ENCODE measurements at regions not wholly inside any gene's neighbourhood (a gene's known extent, or its start where the extent isn't known, plus 50 kb on each side); places are given as distances from the start of the nearest gene placed in this dataset.

DNA sequence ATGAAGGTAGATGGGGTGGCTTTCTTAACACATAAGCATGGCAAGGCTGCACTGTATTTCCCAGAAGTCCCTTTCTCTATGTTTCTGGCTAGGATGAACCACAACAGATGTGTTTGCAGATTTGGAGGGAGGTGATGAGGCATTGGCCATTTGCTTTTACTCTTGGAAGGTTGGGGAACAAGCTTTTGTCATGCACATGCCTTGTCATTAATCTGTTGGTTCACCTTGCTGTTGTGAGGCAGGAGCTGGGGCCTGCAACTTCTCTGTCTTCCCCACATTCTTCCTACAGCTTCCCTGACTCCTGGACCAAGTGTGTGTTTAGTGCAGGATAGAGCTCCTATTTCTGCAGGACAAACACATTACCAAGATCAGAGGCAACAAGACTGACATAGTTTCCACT lies 326.2 kb upstream of the SPTLC3 start:
- Histone ChIP-seq H3K9me3 (no peaks in the 10 kb centered on the region), H3K27ac (no peak overlapping the region), H3K4me1 (no peaks in the 10 kb centered on the region), H3K36me3 (no peaks in the 10 kb centered on the region), H3K27me3 (no peaks in the 10 kb centered on the region), H3K4me3 (no peak overlapping the region)
- DNase-seq = no peak
- TF ChIP-seq, protein P1, sequence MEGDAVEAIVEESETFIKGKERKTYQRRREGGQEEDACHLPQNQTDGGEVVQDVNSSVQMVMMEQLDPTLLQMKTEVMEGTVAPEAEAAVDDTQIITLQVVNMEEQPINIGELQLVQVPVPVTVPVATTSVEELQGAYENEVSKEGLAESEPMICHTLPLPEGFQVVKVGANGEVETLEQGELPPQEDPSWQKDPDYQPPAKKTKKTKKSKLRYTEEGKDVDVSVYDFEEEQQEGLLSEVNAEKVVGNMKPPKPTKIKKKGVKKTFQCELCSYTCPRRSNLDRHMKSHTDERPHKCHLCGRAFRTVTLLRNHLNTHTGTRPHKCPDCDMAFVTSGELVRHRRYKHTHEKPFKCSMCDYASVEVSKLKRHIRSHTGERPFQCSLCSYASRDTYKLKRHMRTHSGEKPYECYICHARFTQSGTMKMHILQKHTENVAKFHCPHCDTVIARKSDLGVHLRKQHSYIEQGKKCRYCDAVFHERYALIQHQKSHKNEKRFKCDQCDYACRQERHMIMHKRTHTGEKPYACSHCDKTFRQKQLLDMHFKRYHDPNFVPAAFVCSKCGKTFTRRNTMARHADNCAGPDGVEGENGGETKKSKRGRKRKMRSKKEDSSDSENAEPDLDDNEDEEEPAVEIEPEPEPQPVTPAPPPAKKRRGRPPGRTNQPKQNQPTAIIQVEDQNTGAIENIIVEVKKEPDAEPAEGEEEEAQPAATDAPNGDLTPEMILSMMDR (IDR thresholded peaks at IDR 0.05) = no peak
- no peak for TF ChIP-seq POLR2A (IDR thresholded peaks at IDR 0.05)

GRCh38 chr20:12687476-12687875 lies 321.3 kb upstream of the SPTLC3 start:
- H3K27me3 ChIP-seq = no peaks in the 10 kb centered on the region
- H3K36me3 ChIP-seq = no peaks in the 10 kb centered on the region
- TF ChIP-seq POLR2A (IDR thresholded peaks at IDR 0.05) = no peak
- TF ChIP-seq, protein P1 (IDR thresholded peaks at IDR 0.05) = no peak
- H3K9me3 ChIP-seq = no peaks in the 10 kb centered on the region
- no peaks in the 10 kb centered on the region for H3K4me1 ChIP-seq
- no peak overlapping the region for H3K27ac ChIP-seq
- DNase-seq = no peak
- no peak overlapping the region for H3K4me3 ChIP-seq

GRCh38 chr20:12695937-12696336 lies 312.8 kb upstream of the SPTLC3 start:
- Histone ChIP-seq H3K4me1 (no peaks in the 10 kb centered on the region), H3K36me3 (no peaks in the 10 kb centered on the region), H3K9me3 (no peaks in the 10 kb centered on the region), H3K27ac (no peak overlapping the region), H3K27me3 (no peaks in the 10 kb centered on the region), H3K4me3 (no peak overlapping the region)
- no peak for DNase-seq
- TF ChIP-seq, protein P1 (IDR thresholded peaks at IDR 0.05) = no peak
- no peak for TF ChIP-seq POLR2A (IDR thresholded peaks at IDR 0.05)

DNA sequence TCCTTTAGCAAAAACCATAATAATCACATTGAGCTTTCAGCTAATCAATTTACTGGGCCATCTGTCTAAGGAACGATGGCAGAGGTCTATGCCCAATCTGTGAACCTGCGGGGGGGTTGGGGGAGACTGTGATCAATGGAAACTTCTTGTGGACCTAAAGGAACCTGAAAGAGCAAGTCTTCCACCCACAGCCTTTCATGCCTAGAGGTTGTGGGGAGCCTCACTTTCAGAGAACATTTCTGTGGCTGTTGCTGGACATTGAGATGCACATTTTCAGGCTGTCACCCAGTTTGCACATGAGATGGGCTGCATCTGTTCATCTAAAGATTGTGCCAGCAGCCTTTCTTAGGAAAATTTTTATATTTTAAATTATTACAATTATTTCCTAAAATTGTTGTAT lies 310.0 kb upstream of the SPTLC3 start:
- Histone ChIP-seq H3K4me3 (no peak overlapping the region), H3K36me3 (no peaks in the 10 kb centered on the region), H3K4me1 (no peaks in the 10 kb centered on the region), H3K27me3 (no peaks in the 10 kb centered on the region), H3K27ac (no peak overlapping the region), H3K9me3 (no peaks in the 10 kb centered on the region)
- no peak for TF ChIP-seq POLR2A (IDR thresholded peaks at IDR 0.05)
- TF ChIP-seq, protein P1 (IDR thresholded peaks at IDR 0.05) = no peak
- DNase-seq = no peak

DNA sequence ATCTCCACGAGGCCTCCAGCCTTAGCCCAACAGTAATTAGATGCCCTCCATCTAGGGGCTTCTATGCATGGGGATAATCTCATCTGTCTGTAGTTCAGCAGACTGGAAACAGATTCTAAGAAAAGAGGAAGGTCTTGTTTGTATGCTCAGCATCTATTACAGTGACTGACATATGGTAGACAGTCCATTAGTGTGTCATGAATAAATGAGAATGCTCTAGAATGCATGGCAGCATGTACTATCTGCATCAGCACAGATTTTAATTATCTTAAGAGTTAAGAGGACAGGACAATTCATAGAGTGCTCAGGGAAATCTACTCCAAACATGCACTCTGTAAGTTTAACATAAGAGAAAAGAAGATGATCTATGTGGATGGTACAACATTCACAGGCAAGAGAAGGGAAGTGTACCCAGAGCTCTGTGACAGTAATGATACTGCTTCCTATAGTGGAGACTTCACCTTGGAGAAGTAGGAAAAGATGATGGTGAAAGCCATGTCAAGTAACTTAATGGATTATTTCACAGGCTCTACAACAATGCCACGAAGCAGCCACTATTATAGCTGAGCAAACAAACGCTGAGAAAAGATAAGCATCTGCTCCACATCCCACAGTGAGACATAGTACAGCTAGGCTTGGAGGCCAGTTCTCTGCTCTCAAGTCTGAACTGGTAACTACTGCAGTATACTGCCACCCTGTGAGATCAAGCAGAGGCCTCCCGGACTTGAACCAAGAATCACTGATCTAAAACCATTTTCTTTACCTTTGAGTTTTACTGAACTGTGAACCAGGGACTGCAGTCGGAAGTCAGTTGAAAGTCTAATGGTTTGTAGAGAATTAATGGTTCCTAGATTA lies 309.2 kb upstream of the SPTLC3 start:
- Histone ChIP-seq H3K27ac (no peak overlapping the region), H3K4me3 (no peak overlapping the region), H3K27me3 (no peaks in the 10 kb centered on the region), H3K4me1 (no peaks in the 10 kb centered on the region), H3K36me3 (no peaks in the 10 kb centered on the region), H3K9me3 (no peaks in the 10 kb centered on the region)
- TF ChIP-seq, protein P1 (IDR thresholded peaks at IDR 0.05) = no peak
- TF ChIP-seq POLR2A (IDR thresholded peaks at IDR 0.05) = no peak
- DNase-seq = no peak
